ENCODE measurements at regions not wholly inside any gene's neighbourhood (a gene's known extent, or its start where the extent isn't known, plus 50 kb on each side); places are given as distances from the start of the nearest gene placed in this dataset.

- Histone ChIP-seq H3K4me2 (no peak overlapping the region), H2AFZ (no peak overlapping the region), H3K9me3 (ENCODE audit: low read depth) (no peaks in the 10 kb centered on the region), H3K36me3 (replicated peaks; ENCODE audit: insufficient read depth, low read depth) (no peaks in the 10 kb centered on the region), H3K9me2 (replicated peaks; ENCODE audit: insufficient read depth) (no peaks in the 10 kb centered on the region), H3K79me2 (no peaks in the 10 kb centered on the region), H3K27ac (no peak overlapping the region), H3K27me3 (no peaks in the 10 kb centered on the region), H3K4me3 (no peak overlapping the region), H4K20me1 (ENCODE audit: insufficient read depth, poor library complexity, severe bottlenecking) (no peaks in the 10 kb centered on the region), H3K4me1 (ENCODE audit: insufficient read depth) (no peaks in the 10 kb centered on the region)
- no peak for DNase-seq (ENCODE audit: low spot score)
- TF ChIP-seq EZH2phosphoT487 (IDR thresholded peaks at IDR 0.05; ENCODE audit: low read depth, severe bottlenecking, unreplicated experiment) (no peak), EZH2 (IDR thresholded peaks at IDR 0.05; ENCODE audit: borderline replicate concordance) (no peak)
- TF ChIP-seq, protein P1, sequence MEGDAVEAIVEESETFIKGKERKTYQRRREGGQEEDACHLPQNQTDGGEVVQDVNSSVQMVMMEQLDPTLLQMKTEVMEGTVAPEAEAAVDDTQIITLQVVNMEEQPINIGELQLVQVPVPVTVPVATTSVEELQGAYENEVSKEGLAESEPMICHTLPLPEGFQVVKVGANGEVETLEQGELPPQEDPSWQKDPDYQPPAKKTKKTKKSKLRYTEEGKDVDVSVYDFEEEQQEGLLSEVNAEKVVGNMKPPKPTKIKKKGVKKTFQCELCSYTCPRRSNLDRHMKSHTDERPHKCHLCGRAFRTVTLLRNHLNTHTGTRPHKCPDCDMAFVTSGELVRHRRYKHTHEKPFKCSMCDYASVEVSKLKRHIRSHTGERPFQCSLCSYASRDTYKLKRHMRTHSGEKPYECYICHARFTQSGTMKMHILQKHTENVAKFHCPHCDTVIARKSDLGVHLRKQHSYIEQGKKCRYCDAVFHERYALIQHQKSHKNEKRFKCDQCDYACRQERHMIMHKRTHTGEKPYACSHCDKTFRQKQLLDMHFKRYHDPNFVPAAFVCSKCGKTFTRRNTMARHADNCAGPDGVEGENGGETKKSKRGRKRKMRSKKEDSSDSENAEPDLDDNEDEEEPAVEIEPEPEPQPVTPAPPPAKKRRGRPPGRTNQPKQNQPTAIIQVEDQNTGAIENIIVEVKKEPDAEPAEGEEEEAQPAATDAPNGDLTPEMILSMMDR (IDR thresholded peaks at IDR 0.05; ENCODE audit: poor library complexity), result no peak
- 88% methylated on average over 9 of the region's 9 CpGs for WGBS (ENCODE audit: low lambda C conversion rate, missing lambda C conversion rate)
Measured at GRCh38 chr7:155964543-155964942, 152.3 kb upstream of the SHH start.

GRCh38 chr7:155963771-155964195 lies 151.5 kb upstream of the SHH start:
- H4K20me1 ChIP-seq (ENCODE audit: insufficient read depth, poor library complexity, severe bottlenecking), result no peaks in the 10 kb centered on the region
- H3K27ac ChIP-seq, result no peak overlapping the region
- no peak for DNase-seq (ENCODE audit: low spot score)
- WGBS (ENCODE audit: low lambda C conversion rate, missing lambda C conversion rate), result 73% methylated on average over 12 of the region's 12 CpGs
- H3K4me2 ChIP-seq, result no peak overlapping the region
- H3K4me3 ChIP-seq, result no peak overlapping the region
- no peak overlapping the region for H2AFZ ChIP-seq
- no peaks in the 10 kb centered on the region for H3K4me1 ChIP-seq (ENCODE audit: insufficient read depth)
- no peaks in the 10 kb centered on the region for H3K79me2 ChIP-seq
- no peaks in the 10 kb centered on the region for H3K9me2 ChIP-seq (replicated peaks; ENCODE audit: insufficient read depth)
- no peaks in the 10 kb centered on the region for H3K9me3 ChIP-seq (ENCODE audit: low read depth)
- no peaks in the 10 kb centered on the region for H3K27me3 ChIP-seq
- TF ChIP-seq EZH2 (IDR thresholded peaks at IDR 0.05; ENCODE audit: borderline replicate concordance) (no peak), EZH2phosphoT487 (IDR thresholded peaks at IDR 0.05; ENCODE audit: low read depth, severe bottlenecking, unreplicated experiment) (no peak)
- TF ChIP-seq, protein P1 (IDR thresholded peaks at IDR 0.05; ENCODE audit: poor library complexity), result no peak
- H3K36me3 ChIP-seq (replicated peaks; ENCODE audit: insufficient read depth, low read depth), result no peaks in the 10 kb centered on the region

DNA sequence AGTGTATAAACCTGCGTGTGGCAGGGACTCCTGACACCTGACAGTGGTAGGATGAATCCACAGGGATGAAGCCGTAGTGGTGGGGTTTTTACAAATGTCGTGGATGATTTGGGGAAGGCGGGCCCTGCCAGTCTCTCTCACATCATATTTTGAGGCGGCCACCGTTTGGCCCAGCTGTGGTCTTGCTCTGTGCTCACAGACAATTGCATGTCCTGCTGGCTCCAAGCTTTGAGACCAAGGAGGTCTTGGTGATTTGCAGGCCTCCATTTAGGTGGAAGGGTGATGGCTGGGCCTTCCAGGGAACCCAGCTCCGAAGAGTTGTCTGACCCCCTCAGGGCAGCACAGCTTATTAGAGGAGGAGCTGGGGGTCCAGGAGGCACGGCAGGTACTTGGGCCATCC lies 151.1 kb upstream of the SHH start:
- no peaks in the 10 kb centered on the region for H3K9me2 ChIP-seq (replicated peaks; ENCODE audit: insufficient read depth)
- H3K4me3 ChIP-seq, result no peak overlapping the region
- no peaks in the 10 kb centered on the region for H3K4me1 ChIP-seq (ENCODE audit: insufficient read depth)
- H3K4me2 ChIP-seq, result no peak overlapping the region
- H3K27ac ChIP-seq, result no peak overlapping the region
- no peaks in the 10 kb centered on the region for H3K9me3 ChIP-seq (ENCODE audit: low read depth)
- no peaks in the 10 kb centered on the region for H3K36me3 ChIP-seq (replicated peaks; ENCODE audit: insufficient read depth, low read depth)
- H2AFZ ChIP-seq, result no peak overlapping the region
- H4K20me1 ChIP-seq (ENCODE audit: insufficient read depth, poor library complexity, severe bottlenecking), result no peaks in the 10 kb centered on the region
- H3K79me2 ChIP-seq, result no peaks in the 10 kb centered on the region
- H3K27me3 ChIP-seq, result no peaks in the 10 kb centered on the region
- WGBS (ENCODE audit: low lambda C conversion rate, missing lambda C conversion rate), result 96% methylated on average over 8 of the region's 8 CpGs
- DNase-seq (ENCODE audit: low spot score), result no peak
- no peak for TF ChIP-seq EZH2phosphoT487 (IDR thresholded peaks at IDR 0.05; ENCODE audit: low read depth, severe bottlenecking, unreplicated experiment)
- TF ChIP-seq EZH2 (IDR thresholded peaks at IDR 0.05; ENCODE audit: borderline replicate concordance), result no peak
- TF ChIP-seq, protein P1 (IDR thresholded peaks at IDR 0.05; ENCODE audit: poor library complexity), result no peak

GRCh38 chr7:155962968-155963300 lies 150.7 kb upstream of the SHH start:
- Histone ChIP-seq H3K4me2 (no peak overlapping the region), H3K4me1 (ENCODE audit: insufficient read depth) (no peaks in the 10 kb centered on the region), H2AFZ (no peak overlapping the region), H3K27ac (no peak overlapping the region), H3K4me3 (no peak overlapping the region), H3K9me2 (replicated peaks; ENCODE audit: insufficient read depth) (no peaks in the 10 kb centered on the region), H3K27me3 (no peaks in the 10 kb centered on the region), H3K36me3 (replicated peaks; ENCODE audit: insufficient read depth, low read depth) (no peaks in the 10 kb centered on the region), H3K79me2 (no peaks in the 10 kb centered on the region), H4K20me1 (ENCODE audit: insufficient read depth, poor library complexity, severe bottlenecking) (no peaks in the 10 kb centered on the region), H3K9me3 (ENCODE audit: low read depth) (no peaks in the 10 kb centered on the region)
- DNase-seq (ENCODE audit: low spot score), result no peak
- TF ChIP-seq, protein P1 (IDR thresholded peaks at IDR 0.05; ENCODE audit: poor library complexity), result no peak
- TF ChIP-seq EZH2 (IDR thresholded peaks at IDR 0.05; ENCODE audit: borderline replicate concordance), result no peak
- TF ChIP-seq EZH2phosphoT487 (IDR thresholded peaks at IDR 0.05; ENCODE audit: low read depth, severe bottlenecking, unreplicated experiment), result no peak
- WGBS (ENCODE audit: low lambda C conversion rate, missing lambda C conversion rate), result 91% methylated on average over 12 of the region's 12 CpGs

Data from hepatocyte (in vitro differentiated cells).